H1 (cell line): ENCODE measurements at regions not wholly inside any gene's neighbourhood (a gene's known extent, or its start where the extent isn't known, plus 50 kb on each side); places are given as distances from the start of the nearest gene placed in this dataset.
"Not testable (repeated sequence)": the region's sequence is repeated elsewhere in the genome, so short reads cannot be mapped to it uniquely, and the experiment has no call there.

Source experiments
- BRCA1 ChIP-seq: IDR thresholded peaks from 2 replicates; pipeline ENCODE4 v1.6.1; 2012; ENCODE audit warnings: low read depth, low read length, improper control_type of control experiment
- CTBP2 ChIP-seq: IDR thresholded peaks from 2 replicates; pipeline ENCODE4 v1.7.0; 2011; ENCODE audit warnings: borderline replicate concordance, mild to moderate bottlenecking, moderate library complexity, mixed read lengths, low read length; ENCODE audit not compliant: insufficient read depth, insufficient read length
- CTCF ChIP-seq, 3 experiments: IDR thresholded peaks; 1 replicate in 2 of 3; 2 replicates in 1 of 3; pipeline versions ENCODE4 v1.5.1 to v1.6.1; 2011; ENCODE audit warnings: low read length in 3 of 3, mild to moderate bottlenecking in 3 of 3, inconsistent platforms in 2 of 3, low read depth in 1 of 3, moderate library complexity in 1 of 3; ENCODE audit not compliant: insufficient read depth in 1 of 3; ENCODE audit errors: control extremely low read depth in 1 of 3
- EGR1 ChIP-seq: IDR thresholded peaks from 2 replicates; pipeline ENCODE4 v1.6.1; 2011; ENCODE audit warnings: low read depth, low read length, borderline replicate concordance
- GABPA ChIP-seq: IDR thresholded peaks from 2 replicates; pipeline ENCODE4 v1.6.1; 2011; ENCODE audit warnings: mild to moderate bottlenecking, low read length, moderate library complexity, borderline replicate concordance; ENCODE audit not compliant: insufficient read depth
- JUN ChIP-seq: IDR thresholded peaks from 2 replicates; pipeline ENCODE4 v1.6.1; 2011; ENCODE audit warnings: low read depth, mild to moderate bottlenecking, improper control_type of control experiment, low read length
- KDM5A ChIP-seq: fragments of 200-600 bp; IDR thresholded peaks from 2 replicates; pipeline ENCODE4 v1.7.1; 2012; ENCODE audit warnings: mild to moderate bottlenecking, low read length, inconsistent platforms, mixed read lengths
- POLR2A ChIP-seq, 2 experiments: IDR thresholded peaks; 1 replicate in 1 of 2; 2 replicates in 1 of 2; pipeline ENCODE4 v1.6.1; 2011; ENCODE audit warnings: low read depth in 2 of 2, low read length in 2 of 2, mild to moderate bottlenecking in 2 of 2; ENCODE audit errors: control extremely low read depth in 1 of 2
- POLR2AphosphoS5 ChIP-seq: IDR thresholded peaks from 2 replicates; pipeline ENCODE4 v1.6.1; 2011; ENCODE audit warnings: low read depth, low read length
- RAD21 ChIP-seq, 2 experiments: IDR thresholded peaks in 1 of 2; conservative IDR thresholded peaks in 1 of 2; 2 replicates each; pipeline ENCODE4 v1.6.1; 2011; ENCODE audit warnings: low read depth in 2 of 2, low read length in 2 of 2, improper control_type of control experiment in 1 of 2, inconsistent platforms in 1 of 2, mild to moderate bottlenecking in 1 of 2, moderate library complexity in 1 of 2
- SP1 ChIP-seq: IDR thresholded peaks from 2 replicates; pipeline ENCODE4 v1.6.1; 2011; ENCODE audit warnings: low read depth, low read length
- TBP ChIP-seq: IDR thresholded peaks from 2 replicates; pipeline ENCODE4 v1.6.1; 2011; ENCODE audit warnings: low read depth, low read length, improper control_type of control experiment

DNA sequence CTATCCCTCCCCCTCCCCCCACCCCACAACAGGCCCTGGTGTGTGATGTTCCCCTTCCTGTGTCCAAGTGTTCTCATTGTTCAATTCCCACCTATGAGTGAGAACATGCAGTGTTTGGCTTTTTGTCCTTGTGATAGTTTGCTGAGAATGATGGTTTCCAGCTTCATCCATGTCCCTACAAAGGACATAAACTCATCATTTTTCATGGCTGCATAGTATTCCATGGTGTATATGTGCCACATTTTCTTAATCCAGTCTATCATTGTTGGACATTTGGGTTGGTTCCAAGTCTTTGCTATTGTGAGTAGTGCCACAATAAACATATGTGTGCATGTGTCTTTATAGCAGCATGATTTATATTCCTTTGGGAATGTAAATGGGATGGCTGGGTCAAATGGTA, 295.1 kb downstream of the KLHL13 start:
- TF ChIP-seq CTCF (IDR thresholded peaks at IDR 0.05; ENCODE audit: control extremely low read depth in 1 of 3, insufficient read depth in 1 of 3, low read depth in 1 of 3, low read length in 3 of 3); RAD21 (IDR thresholded peaks at IDR 0.05 in 1 of 2, conservative IDR thresholded peaks at IDR 0.05 in 1 of 2; ENCODE audit: low read depth in 2 of 2, low read length in 2 of 2); BRCA1; SP1; KDM5A; POLR2AphosphoS5; JUN; POLR2A (IDR thresholded peaks at IDR 0.05; ENCODE audit: control extremely low read depth in 1 of 2, low read depth in 2 of 2, low read length in 2 of 2); GABPA; TBP; EGR1; CTBP2: not testable (repeated sequence)
